ENCODE measurements at regions not wholly inside any gene's neighbourhood (a gene's known extent, or its start where the extent isn't known, plus 50 kb on each side); places are given as distances from the start of the nearest gene placed in this dataset.

DNA sequence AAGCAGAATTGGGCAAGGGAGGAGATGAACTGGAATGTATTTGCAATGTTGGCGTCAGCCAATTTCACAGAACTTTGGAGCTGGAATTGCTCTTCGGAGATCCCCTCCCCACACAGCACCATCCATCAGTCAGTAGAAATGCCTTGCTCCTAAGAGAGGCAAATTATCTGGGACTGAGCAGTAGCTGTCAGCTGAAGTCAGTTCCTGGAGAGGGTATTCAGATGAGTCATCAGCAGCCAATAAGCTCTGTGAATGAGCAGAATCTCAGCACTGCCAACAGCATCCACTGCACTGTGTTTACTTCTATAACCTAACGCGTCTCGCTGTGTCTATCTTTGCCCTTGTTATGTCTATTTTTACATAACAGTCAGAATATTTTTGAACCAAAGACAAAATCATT, 213.7 kb downstream of the SLITRK5 start:
- no peaks in the 10 kb centered on the region for H3K9me3 ChIP-seq (ENCODE audit: low read depth)
- H3K4me3 Mint-ChIP-seq: no peak overlapping the region

DNA sequence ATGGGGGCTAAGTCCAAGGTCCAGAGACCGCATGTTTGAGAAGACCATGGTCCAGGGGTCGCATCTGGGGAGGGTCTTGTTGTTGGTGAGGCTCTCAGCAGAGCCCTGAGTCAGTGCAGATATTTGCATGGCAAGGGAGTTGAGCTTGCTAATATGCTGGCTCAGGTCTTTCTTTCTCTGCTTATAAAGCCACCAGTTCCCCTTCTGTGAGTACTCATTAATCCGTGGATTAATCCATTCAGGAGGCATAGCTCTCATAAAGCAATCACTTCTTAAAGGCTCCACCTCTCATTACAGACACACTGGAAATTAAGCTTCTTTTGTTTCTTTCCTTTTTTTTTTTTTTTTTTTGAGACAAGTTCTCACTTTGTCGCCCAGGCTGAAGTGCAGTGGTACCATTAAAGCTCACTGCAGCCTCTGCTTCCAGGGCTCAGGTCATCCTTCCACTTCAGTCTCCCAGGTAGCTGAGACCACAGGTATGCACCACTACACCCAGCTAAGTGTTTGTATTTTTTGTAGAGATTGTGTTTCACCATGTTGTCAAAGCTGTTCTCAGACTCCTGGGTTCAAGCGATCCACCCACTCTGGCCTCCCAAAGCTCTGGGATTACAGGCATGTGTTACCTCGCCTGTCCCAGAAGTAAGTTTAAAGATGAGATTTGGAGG, 216.4 kb downstream of the SLITRK5 start:
- no peak overlapping the region for H3K4me3 ChIP-seq
- H3K9me3 Mint-ChIP-seq: peaks cover 2% of the 10 kb centered on the region
- H3K27ac Mint-ChIP-seq: no peak overlapping the region
- H2AFZ ChIP-seq (replicated peaks): peak overlapping the region; percentile 13
- DNase-seq (ENCODE audit: low spot score): peak; percentile 15
- H3K4me2 ChIP-seq: no peak overlapping the region
- peaks cover 2% of the 10 kb centered on the region for H3K27me3 Mint-ChIP-seq (ENCODE audit: insufficient read depth, low read depth)
- H3K27me3 ChIP-seq: no peaks in the 10 kb centered on the region
- H3K79me2 ChIP-seq (ENCODE audit: low read depth): no peaks in the 10 kb centered on the region
- H3K4me1 Mint-ChIP-seq: peaks cover 3% of the 10 kb centered on the region
- H3K36me3 Mint-ChIP-seq: no peaks in the 10 kb centered on the region
- H3K4me3 Mint-ChIP-seq: no peak overlapping the region
- H3F3A ChIP-seq (ENCODE audit: low read depth): no peaks in the 10 kb centered on the region
- H4K20me1 ChIP-seq (ENCODE audit: low read depth): no peaks in the 10 kb centered on the region
- no peak overlapping the region for H3K9ac ChIP-seq
- peaks cover 6% of the 10 kb centered on the region for H3K4me1 ChIP-seq
- H3K36me3 ChIP-seq: no peaks in the 10 kb centered on the region
- no peak overlapping the region for H3K27ac ChIP-seq
- no peak for TF ChIP-seq EZH2 (IDR thresholded peaks at IDR 0.05)
- TF ChIP-seq CTCF (IDR thresholded peaks at IDR 0.05): no peak
- no peak for TF ChIP-seq EZH2phosphoT487 (IDR thresholded peaks at IDR 0.05)
- no peaks in the 10 kb centered on the region for H3K9me3 ChIP-seq (ENCODE audit: low read depth)

More for the DNA sequence above, 213.7 kb downstream of the SLITRK5 start:
- H3K9me3 Mint-ChIP-seq: no peaks in the 10 kb centered on the region
- H3F3A ChIP-seq (ENCODE audit: low read depth): no peaks in the 10 kb centered on the region
- no peak overlapping the region for H3K4me3 ChIP-seq
- H4K20me1 ChIP-seq (ENCODE audit: low read depth): no peaks in the 10 kb centered on the region
- TF ChIP-seq EZH2 (IDR thresholded peaks at IDR 0.05) (no peak), CTCF (IDR thresholded peaks at IDR 0.05) (no peak), EZH2phosphoT487 (IDR thresholded peaks at IDR 0.05) (no peak)
- no peaks in the 10 kb centered on the region for H3K79me2 ChIP-seq (ENCODE audit: low read depth)
- H3K36me3 Mint-ChIP-seq: no peaks in the 10 kb centered on the region
- no peak overlapping the region for H3K27ac ChIP-seq
- no peak overlapping the region for H3K4me2 ChIP-seq
- H3K27ac Mint-ChIP-seq: no peak overlapping the region
- H3K4me1 ChIP-seq: peaks cover 6% of the 10 kb centered on the region
- H2AFZ ChIP-seq (replicated peaks): peak overlapping the region; percentile 50
- peak; percentile 43 for DNase-seq (ENCODE audit: low spot score)
- H3K27me3 Mint-ChIP-seq (ENCODE audit: insufficient read depth, low read depth): no peaks in the 10 kb centered on the region
- H3K36me3 ChIP-seq: no peaks in the 10 kb centered on the region
- H3K9ac ChIP-seq: no peak overlapping the region
- H3K4me1 Mint-ChIP-seq: peaks cover 3% of the 10 kb centered on the region
- H3K27me3 ChIP-seq: no peaks in the 10 kb centered on the region

DNA sequence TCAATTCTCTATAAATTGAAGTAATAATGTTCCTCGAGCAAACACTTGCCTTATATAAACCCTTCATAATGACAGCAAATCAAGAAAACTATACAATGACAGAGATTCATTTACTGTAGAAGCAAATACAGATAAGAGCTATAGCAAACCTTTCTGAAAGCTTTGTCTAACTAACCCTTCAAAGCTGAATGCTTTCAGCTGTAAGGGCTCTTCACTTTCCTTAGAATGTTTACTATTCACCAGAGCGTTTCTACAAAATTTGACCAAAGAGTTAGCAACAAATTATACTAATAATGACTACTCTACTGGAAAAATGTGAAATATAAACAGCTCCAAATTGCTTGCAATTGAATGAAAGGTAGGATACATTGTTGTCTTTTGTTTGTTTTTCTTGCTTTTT, 218.1 kb downstream of the SLITRK5 start:
- no peak overlapping the region for H2AFZ ChIP-seq (replicated peaks)
- Mint-ChIP-seq H3K4me3 (no peak overlapping the region), H3K4me1 (peaks cover 3% of the 10 kb centered on the region), H3K36me3 (no peaks in the 10 kb centered on the region), H3K27ac (no peak overlapping the region), H3K9me3 (peaks cover 2% of the 10 kb centered on the region), H3K27me3 (ENCODE audit: insufficient read depth, low read depth) (peaks cover 2% of the 10 kb centered on the region)
- H3K4me1 ChIP-seq: peaks cover 6% of the 10 kb centered on the region
- no peaks in the 10 kb centered on the region for H3F3A ChIP-seq (ENCODE audit: low read depth)
- H3K36me3 ChIP-seq: no peaks in the 10 kb centered on the region
- H3K79me2 ChIP-seq (ENCODE audit: low read depth): no peaks in the 10 kb centered on the region
- no peaks in the 10 kb centered on the region for H3K9me3 ChIP-seq (ENCODE audit: low read depth)
- no peaks in the 10 kb centered on the region for H4K20me1 ChIP-seq (ENCODE audit: low read depth)
- H3K4me3 ChIP-seq: no peak overlapping the region
- H3K4me2 ChIP-seq: no peak overlapping the region
- no peak for DNase-seq (ENCODE audit: low spot score)
- no peak overlapping the region for H3K9ac ChIP-seq
- no peak overlapping the region for H3K27ac ChIP-seq
- TF ChIP-seq EZH2 (IDR thresholded peaks at IDR 0.05): no peak
- TF ChIP-seq EZH2phosphoT487 (IDR thresholded peaks at IDR 0.05): no peak
- H3K27me3 ChIP-seq: no peaks in the 10 kb centered on the region

- H3K27me3 Mint-ChIP-seq (ENCODE audit: insufficient read depth, low read depth): peaks cover 2% of the 10 kb centered on the region
- Histone ChIP-seq H3K4me1 (no peaks in the 10 kb centered on the region), H3K9me3 (ENCODE audit: low read depth) (no peaks in the 10 kb centered on the region), H2AFZ (replicated peaks) (no peak overlapping the region), H3K79me2 (ENCODE audit: low read depth) (no peaks in the 10 kb centered on the region), H3K27ac (no peak overlapping the region), H3F3A (ENCODE audit: low read depth) (no peaks in the 10 kb centered on the region), H3K36me3 (no peaks in the 10 kb centered on the region), H3K4me2 (no peak overlapping the region), H3K4me3 (no peak overlapping the region), H3K27me3 (no peaks in the 10 kb centered on the region), H3K9ac (no peak overlapping the region), H4K20me1 (ENCODE audit: low read depth) (no peaks in the 10 kb centered on the region)
- no peak for DNase-seq (ENCODE audit: low spot score)
- H3K27ac Mint-ChIP-seq: no peak overlapping the region
- H3K4me3 Mint-ChIP-seq: no peak overlapping the region
- no peaks in the 10 kb centered on the region for H3K4me1 Mint-ChIP-seq
- peaks cover 2% of the 10 kb centered on the region for H3K9me3 Mint-ChIP-seq
- no peaks in the 10 kb centered on the region for H3K36me3 Mint-ChIP-seq
- no peak for TF ChIP-seq EZH2 (IDR thresholded peaks at IDR 0.05)
- TF ChIP-seq CTCF (IDR thresholded peaks at IDR 0.05): no peak
These were observed 222.0 kb downstream of the SLITRK5 start for GRCh38 chr13:87893186-87893585.

Measured in neural progenitor cell (in vitro differentiated cells).